D341Med (cell line): ENCODE measurements at regions not wholly inside any gene's neighbourhood (a gene's known extent, or its start where the extent isn't known, plus 50 kb on each side); places are given as distances from the start of the nearest gene placed in this dataset.
"Not testable (repeated sequence)": the region's sequence is repeated elsewhere in the genome, so short reads cannot be mapped to it uniquely, and the experiment has no call there.

ENCODE experiments used
- DNase-seq: peaks from one replicate; pipeline ENCODE4 v3.0.0; 2012; ENCODE audit warnings: low spot score

GRCh38 chr17:22044706-22045246, 352.5 kb downstream of the KCNJ18 start:
- not testable (repeated sequence) for DNase-seq

GRCh38 chr17:22047521-22047920, 355.2 kb downstream of the KCNJ18 start:
- not testable (repeated sequence) for DNase-seq

DNA sequence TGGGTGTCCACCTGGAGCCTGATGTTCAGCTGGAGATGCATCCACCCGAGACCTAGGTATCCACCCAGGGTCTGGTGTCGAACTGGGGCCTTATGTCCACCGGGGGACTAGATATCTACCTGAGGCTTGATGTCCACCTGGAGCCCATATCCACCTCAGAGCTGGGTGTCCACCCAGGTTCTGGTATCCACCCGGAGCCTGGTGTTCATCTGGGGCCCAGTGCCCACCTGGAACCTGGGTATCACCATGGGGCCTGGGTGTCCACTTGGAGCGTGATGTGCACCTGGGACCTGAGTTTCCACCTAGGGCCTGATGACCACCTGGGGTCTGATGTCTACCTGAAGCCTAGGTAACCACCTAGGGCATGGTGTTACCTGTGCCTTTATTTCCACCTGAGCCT, 355.9 kb downstream of the KCNJ18 start:
- DNase-seq, result not testable (repeated sequence)

GRCh38 chr17:22050766-22051165, 358.4 kb downstream of the KCNJ18 start:
- not testable (repeated sequence) for DNase-seq

GRCh38 chr17:22052715-22053114, 360.4 kb downstream of the KCNJ18 start:
- not testable (repeated sequence) for DNase-seq

- DNase-seq, result not testable (repeated sequence)
Observed at GRCh38 chr17:22056566-22056965, 364.2 kb downstream of the KCNJ18 start.

GRCh38 chr17:22075918-22076317, 383.6 kb downstream of the KCNJ18 start:
- not testable (repeated sequence) for DNase-seq

DNA sequence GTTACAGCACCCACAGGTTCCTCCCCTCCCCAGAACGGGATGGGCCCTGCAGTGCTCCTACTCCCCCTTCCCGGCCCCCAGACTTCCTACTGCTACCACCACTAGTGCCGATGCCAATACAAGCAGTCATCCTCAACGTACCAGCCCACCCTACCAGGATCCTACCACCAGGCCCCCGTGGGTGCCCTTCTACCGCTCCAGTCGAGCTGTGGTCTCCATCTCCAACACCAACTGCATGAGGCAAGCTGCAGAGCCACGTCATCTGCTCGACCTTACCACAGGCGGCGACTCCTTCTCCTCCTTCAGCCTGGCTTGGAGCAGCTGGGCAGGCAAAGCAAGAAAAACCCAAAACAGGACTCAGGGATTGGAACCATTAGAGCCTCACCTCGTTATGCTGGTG, 396.3 kb downstream of the KCNJ18 start:
- not testable (repeated sequence) for DNase-seq

DNA sequence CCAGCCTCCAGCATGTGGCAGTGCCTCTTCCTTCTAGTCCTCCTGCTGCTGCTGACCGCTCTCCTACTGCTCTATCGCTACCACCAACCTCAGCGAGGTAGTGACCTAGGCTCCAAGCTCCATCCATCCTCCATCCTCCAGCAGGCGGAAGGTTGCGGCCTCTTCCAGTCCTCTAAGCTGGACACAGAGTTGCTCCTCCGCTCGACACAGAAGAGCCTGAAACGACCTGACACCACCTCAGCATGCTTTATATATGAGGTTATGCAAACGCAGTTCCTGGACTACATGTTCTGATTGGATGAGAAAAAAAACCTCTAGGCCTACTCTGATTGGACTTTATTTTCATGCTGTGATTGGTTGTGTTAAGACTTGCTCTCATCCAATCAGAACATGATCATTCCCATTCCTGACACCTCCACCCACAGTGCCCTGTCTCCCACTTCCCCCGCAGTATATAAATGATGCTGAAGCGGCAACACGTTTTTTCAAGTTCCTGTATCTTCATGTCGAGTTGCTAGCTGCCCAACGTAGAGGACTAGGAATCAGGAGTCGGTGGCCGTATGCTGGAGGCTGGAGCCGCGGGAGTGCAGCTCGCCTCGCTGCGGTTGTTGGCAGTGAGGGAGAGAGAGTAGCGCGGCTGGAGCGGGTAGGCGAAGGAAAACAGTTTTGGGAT, 398.1 kb downstream of the KCNJ18 start:
- peak; percentile 0 for DNase-seq

GRCh38 chr17:22091041-22091679, 398.8 kb downstream of the KCNJ18 start:
- DNase-seq, result not testable (repeated sequence)

- not testable (repeated sequence) for DNase-seq
Observed at GRCh38 chr17:22091840-22092239, 399.5 kb downstream of the KCNJ18 start.

DNA sequence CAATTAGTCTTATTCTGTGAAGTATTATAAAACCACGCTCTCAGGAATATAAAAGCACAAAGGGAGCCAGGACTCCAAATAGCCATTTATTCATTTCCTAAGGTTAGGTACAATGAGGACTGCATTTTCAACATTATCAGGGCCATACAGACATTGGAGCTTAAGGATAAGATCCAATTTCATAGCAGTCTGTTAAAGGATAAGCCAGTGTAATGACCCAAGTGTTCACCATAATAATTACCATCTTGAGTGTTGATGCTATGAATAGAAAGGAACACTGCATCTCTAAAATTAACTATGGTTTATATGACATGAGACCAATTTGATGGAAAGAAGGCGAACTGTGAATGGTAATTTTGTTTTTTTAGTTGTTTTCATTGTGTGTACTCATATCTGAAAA, 403.1 kb downstream of the KCNJ18 start:
- not testable (repeated sequence) for DNase-seq

- DNase-seq, result not testable (repeated sequence)
Observed at GRCh38 chr17:22099633-22100032, 407.3 kb downstream of the KCNJ18 start.

GRCh38 chr17:22102177-22102576, 409.9 kb downstream of the KCNJ18 start:
- no peak for DNase-seq

- DNase-seq, result not testable (repeated sequence)
Observed at GRCh38 chr17:22116720-22117119, 424.4 kb downstream of the KCNJ18 start.

DNA sequence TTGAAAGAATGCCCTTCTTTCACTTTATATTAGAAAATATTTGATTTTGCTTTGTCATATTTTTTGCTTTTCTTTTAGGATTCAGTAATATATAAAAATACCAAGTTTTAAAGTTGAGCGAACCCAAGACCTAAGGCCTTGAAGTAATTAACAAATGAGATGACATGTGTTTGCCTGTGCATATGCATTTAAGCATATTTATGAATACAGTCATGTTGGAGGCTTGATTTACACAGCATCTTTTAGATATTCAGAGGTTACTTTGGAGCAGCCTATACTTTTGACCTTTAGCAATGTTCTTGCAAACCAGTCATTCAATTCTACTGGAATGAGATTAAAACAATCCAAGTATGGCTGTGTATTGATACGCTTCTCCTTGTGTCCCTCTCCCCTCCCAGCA, 425.1 kb downstream of the KCNJ18 start:
- not testable (repeated sequence) for DNase-seq

DNA sequence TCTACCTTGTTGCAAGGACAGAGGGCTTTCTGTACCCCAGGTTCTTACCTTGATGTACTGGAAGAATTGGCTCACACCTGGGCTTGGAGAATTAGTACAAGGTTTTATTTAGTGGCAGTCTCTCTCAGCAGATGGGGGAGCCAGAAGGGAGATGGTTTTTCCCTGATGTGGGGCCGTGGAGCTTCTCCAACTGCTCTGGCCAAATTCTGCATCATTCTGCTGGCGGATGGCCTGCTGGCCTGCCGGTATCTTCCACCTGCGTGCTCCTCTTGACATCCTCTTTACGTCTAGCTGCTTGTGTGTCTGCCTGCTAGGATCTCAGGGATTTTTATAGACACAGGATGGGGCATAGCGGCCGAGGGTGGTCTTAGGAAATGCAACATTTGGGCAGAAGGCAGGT, 426.7 kb downstream of the KCNJ18 start:
- DNase-seq, result not testable (repeated sequence)

DNA sequence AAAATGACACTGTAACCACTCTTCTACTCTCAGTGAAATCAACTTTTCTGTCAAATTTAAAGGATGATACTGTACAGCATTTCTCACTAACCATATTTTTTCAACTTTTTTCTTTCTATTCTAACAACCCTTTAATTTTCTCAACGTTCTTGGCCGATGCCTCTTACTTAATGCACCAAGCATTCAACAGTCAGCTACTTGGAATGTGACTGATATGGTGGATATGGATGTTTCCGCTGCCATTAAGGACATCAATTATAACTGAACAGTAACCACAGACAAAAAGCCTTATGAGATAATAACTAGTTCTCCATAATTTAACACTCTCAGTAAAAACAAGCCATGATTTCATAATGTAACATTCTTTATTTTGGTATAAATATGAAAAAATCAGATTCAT, 427.4 kb downstream of the KCNJ18 start:
- DNase-seq, result not testable (repeated sequence)

DNA sequence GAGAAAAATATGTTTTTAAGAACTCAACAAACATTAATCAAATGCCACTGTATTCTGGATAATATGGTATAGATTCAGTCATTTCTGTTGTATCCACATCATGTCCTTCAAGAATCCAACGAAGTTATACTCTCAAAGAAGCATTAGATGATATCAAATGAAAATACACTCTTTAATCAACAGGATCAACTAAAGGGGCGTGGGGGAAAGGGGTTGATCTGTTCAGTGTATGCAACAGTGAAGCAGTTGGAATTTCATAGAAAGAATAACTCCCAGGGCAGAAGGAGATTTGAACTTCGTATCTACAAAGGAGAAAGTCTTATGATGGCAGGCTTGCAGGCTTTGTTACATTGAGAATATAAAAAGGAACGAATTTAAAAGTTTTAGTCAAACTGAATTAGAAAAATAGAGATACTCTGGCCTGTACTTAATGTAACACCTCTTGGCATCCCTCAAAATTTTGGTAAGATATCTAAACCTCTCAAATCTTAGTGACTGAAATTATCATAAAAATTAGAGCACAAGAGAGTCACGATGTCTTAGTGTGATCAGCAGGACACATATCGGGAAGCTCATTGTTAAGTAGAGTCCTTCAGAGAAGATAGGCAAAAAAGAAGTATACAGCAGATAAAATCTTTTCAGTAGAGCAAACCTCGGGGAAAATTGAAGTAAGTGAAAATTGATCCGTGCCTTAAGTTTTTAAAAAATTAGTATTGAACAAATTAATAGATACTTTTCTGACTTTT, 431.4 kb downstream of the KCNJ18 start:
- DNase-seq, result no peak

GRCh38 chr17:22128171-22128570, 435.8 kb downstream of the KCNJ18 start:
- no peak for DNase-seq

GRCh38 chr17:22128723-22129122, 436.4 kb downstream of the KCNJ18 start:
- no peak for DNase-seq

- DNase-seq, result not testable (repeated sequence)
Observed at GRCh38 chr17:22129920-22130319, 437.6 kb downstream of the KCNJ18 start.

DNA sequence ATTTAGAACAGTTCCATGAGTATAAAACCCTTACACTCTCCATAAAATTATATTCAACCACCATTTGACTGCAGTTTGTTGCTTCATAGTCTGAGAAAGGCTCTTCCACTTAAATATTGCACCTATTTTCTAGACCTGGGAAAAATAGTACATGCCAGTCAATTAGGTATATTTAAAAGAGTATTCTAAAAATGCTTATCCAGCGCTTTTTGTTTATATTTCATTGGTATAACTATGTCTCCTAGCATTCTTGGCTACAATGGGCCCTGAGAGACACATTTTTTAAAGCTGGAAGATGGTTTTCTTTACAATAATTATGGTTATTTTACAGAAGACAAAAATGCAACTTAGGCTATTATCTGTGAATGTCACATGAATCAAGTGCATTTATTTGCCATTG, 439.4 kb downstream of the KCNJ18 start:
- DNase-seq, result no peak
